COLO668 (cell line): ENCODE measurements at regions not wholly inside any gene's neighbourhood (a gene's known extent, or its start where the extent isn't known, plus 50 kb on each side); places are given as distances from the start of the nearest gene placed in this dataset.

Experiments
- DNase-seq: peaks from one replicate; lab custom pipeline; 2025; ENCODE audit not compliant: unreplicated experiment; lab: John Stamatoyannopoulos, UW

GRCh38 chr15:70253461-70254156, 155.9 kb upstream of the TLE3 start:
- DNase-seq: no peak

DNA sequence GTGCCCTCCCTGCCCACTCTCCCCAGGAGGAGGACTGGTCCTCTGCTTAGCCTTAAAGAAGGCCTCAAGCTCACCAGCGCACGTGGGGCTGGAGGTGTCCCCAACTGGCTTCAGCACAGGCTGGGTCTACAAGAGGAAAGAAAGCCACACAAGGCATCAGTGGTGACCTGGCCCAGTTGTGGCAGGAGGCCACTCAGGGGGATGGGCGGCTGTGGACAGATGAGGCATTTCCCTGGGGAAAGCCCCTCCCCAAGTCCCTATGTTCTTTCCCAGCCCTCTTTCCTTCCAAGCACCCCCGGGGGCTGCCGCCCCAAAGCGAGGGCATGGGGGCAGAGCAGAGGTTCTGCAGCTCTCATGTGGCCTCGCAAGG, 155.2 kb upstream of the TLE3 start:
- DNase-seq: no peak

DNA sequence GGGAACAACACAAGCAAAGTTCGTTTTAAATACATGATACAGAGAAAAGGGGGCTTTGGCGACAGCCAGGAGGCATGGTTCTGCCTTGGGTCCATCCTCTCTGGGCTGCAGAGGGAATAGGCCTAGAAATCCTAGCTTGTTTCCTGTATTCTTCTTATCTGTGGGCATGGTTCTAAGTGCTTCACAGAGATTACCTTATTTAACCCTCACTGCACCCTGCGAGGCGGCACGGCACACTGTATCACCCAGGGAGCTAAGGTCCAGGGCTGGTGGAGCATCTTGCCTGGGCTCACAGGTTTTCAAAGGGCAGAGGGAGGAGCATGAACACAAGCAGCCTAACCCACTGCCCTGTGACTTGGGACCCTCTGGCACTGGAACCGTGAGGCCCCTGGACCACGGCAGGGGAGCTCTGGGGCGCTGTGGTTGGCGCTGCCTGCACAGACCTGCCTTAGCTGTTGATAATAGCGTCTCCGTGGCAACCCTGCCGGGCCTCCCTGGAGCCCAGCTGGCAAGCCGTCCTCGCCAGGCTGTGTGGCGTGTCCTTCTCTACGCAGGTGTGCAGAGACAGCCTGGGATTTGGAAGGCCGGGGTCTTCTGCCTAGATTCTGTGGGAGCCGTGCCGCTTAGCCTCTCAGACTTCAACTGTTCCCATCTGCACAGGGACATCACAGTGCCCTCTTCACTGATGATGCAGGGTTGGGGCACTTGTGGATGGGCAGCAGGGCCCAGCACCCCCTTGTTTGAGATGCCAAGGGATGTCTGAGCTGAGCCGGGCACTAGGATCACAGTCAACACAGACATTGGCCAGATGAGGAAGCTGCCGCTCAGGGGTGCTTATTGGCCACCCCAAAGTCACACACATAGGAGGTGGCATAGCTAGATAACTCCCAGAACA, 154.6 kb upstream of the TLE3 start:
- DNase-seq: peak; percentile 93

- DNase-seq: peak; percentile 72
Measured at GRCh38 chr15:70251246-70251990, 153.7 kb upstream of the TLE3 start.

DNA sequence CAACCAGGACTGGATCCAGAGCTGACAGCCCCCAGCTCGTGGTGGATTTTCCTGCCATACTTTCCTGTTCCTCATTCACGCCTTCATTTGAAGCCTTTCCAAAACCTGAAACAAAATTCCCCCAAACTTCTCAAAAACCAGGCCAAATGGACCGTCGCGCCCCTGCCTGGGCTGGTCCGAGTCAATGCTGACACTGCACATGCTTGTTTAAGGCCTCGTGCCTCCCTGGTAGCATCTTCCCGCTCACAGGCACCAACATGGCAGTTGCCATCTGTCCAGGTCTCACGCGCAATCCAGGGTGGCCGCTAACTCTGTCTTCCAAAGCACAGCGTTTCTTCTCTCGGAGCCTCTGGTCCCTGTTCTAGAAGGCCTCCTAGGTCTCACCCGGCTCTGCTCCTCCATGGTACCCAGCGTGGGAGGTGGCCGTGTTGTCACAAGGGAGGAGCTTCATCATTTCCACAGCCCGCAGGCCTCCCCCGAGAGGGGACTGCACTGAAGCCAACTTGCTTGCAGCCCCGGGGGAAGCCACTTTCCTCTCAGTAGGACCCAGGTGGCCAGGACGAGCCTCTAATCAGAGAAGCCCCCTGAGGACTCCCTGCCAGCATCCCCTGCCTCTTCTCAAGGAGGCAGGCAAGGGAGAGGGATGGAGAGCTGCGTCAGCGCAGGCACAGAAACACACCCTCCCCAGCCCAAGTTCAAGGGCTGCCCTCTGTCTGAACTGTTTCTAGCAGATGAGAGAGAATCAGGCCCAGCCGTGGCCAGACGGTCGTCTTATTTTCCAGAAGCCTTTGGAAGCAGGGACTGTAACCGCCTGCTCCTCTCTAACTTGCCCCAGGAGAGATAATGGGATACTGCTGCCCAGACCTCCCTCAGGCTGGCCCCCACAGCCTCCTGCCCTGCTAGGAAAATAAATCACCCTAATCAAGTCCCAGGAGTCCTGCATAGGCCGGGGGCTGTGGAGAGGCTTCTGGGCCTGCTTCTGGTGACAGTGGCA, 152.8 kb upstream of the TLE3 start:
- DNase-seq: no peak

DNA sequence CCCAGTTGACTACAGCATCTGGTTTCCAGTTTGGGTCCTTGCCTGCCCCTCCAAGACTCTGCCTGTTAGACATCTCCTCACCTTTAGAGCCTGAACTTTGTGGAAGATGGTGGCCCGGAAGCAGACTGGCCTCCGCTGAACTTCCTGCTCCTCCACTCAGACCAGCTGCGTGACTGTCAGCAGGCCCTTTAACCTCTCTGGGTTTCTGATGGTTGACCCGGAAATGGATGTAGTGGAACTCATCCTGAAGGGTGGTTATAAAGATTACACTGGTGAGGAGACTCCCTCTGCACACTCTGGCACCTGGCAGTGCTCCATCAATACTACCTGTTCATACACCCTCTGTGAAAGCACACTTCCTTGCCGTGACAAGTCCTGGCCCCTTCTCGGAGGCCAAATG, 151.9 kb upstream of the TLE3 start:
- no peak for DNase-seq

- DNase-seq: no peak
Measured at GRCh38 chr15:70248116-70249025, 150.7 kb upstream of the TLE3 start.

GRCh38 chr15:70247281-70247680, 149.6 kb upstream of the TLE3 start:
- DNase-seq: no peak

DNA sequence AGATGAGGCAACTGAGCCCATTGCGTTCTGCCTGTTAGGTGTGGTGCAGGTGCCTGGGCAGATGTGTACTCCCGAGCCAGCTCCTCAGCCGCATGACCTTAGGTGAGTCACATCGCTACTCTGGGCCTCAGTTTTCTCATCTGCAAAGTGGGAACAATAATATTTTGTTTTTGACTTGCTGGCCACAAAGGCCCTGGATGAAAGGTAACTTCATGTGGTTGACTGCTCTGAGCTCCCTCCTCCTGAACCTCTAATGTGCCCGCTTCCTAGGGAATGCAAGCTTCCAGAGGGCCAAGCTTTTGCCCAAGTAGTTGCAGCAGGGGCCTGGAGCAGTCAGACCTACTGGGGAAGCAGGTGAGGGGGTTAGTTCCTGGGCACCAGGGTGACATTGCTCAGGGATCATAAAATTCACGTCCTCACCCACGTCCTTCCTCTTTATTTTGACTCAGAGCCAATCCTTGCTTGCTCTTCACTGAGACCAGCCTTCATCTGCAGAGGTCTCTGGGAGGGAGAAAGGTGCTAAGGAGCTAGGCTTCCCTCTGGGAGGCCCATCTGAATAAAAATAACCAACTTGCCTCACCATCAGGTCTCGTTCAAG, 149.0 kb upstream of the TLE3 start:
- no peak for DNase-seq

- no peak for DNase-seq
Measured at GRCh38 chr15:70245932-70246622, 148.4 kb upstream of the TLE3 start.

GRCh38 chr15:70244978-70245542, 147.3 kb upstream of the TLE3 start:
- no peak for DNase-seq

DNA sequence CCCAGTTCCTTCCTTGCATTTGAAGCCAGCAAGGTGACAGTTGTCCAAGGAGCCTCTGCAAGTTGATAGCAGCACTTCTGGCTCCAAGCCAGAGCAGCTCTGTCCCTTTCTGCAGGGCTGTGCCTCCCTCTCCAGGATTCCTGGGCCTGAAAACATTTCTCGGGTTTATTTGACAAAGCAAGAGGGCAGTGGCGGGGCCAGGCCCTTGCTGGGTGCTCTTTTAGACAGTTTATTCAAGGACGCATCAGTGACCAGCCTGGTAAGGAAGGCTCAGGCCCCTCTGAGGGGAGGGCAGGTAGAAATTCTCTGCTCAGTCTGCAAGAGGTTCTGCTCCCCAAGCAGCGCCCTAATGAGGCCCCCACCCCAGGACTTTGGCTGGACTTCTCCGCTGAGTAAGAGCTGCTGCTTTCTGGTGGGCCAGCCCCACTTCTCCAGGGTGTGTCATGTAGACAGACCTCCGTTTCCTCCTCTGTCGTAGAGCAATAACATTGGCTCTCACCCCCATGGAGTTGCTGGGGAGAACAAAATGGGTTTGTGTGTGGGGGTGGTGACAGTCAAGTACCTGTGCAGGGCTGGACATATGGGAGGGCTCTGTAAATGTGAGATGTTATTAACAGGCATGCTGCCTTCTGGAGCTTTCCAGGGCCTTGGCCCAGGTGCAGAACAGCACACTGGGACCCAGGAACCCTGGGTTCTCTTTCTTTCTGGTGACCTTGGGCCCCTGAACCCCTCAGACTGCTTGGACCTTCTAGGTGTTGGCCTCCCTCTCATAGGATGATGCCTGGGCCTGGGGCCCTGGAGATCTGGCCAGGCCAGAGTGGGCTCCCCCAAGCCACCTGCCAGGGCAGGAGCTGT, 146.2 kb upstream of the TLE3 start:
- DNase-seq: no peak

GRCh38 chr15:70242951-70243685, 145.4 kb upstream of the TLE3 start:
- DNase-seq: no peak

DNA sequence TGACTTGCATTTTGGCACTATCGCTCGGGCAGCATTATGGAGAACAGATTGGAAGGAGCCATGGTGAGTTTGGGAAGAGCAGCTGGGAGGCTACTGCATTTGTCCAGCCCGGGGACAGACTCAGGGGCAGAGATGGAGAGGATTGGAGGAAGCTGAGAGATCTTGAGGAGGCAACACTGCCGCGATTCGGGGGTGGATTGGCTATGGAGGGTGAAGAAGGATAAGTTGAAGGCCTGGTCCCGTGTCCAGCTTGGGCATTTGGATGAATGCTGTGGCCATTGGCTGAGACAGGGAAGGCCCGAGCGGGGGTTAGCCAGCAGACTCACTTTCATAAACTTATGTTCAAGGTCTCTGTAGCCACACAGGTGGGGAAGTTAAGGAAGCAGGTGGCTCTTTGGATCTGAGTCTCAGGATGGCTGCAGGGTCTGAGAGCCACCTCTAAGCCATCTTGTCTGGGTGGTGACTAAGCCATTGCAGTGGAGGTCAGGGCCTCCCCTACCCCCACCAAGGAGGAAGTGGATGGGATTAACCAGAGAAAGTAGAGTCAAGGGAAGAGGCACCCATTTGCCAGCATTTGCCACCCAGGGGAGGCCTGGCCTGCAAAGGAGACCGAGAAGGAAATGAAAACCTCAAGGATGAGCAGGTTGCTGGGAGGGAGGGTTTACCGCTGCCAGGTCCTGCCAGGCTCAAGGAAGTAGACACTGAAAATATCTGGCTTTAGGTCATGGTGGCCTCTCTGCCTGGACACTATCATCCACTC, 144.0 kb upstream of the TLE3 start:
- DNase-seq: no peak

DNA sequence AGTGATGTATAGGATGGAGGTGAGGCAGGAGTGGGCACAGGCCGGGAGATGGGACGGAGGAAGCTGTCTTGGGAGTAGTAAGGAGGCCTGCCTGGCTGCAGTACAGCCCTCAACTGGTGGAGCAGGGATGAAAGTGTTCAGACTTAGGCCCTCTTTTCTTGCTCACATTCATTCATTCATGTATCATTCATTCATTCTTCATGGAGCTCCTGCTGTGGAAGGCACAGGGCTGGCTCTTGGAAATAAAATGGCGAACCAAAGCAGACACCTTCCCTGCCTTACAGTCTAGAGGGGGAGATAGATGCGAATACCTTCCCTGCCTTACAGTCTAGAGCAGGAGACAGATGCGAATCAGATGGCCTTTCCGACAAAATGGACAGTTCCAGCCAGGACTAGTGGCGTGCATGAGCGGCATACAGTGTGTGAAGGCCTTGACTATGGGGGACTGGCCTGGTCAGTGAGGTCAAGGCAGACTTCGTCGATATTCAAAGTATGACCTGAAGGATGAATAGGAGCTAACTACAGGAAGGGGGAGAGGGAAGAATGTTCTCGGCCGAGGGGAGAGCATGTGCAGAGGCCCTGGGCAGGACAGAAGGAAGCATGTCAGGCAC, 143.2 kb upstream of the TLE3 start:
- no peak for DNase-seq
